AG09309 (cell line): ENCODE measurements at regions not wholly inside any gene's neighbourhood (a gene's known extent, or its start where the extent isn't known, plus 50 kb on each side); places are given as distances from the start of the nearest gene placed in this dataset.
"Not testable (repeated sequence)": the region's sequence is repeated elsewhere in the genome, so short reads cannot be mapped to it uniquely, and the experiment has no call there.

Experiments
- DNase-seq: peaks from one replicate; pipeline ENCODE4 v3.0.0-alpha.2; 2010; ENCODE audit warnings: low read depth
- H3K4me3 ChIP-seq: 2 replicates; pipeline ENCODE4 v1.5.1; 2011; ENCODE audit warnings: mild to moderate bottlenecking, low read depth, low read length, moderate library complexity; ENCODE audit not compliant: control insufficient read depth
- TF ChIP-seq, protein P1 (sequence below): IDR thresholded peaks from 2 replicates; pipeline ENCODE4 v1.5.1; 2011; ENCODE audit warnings: mild to moderate bottlenecking, low read depth, low read length, inconsistent platforms; ENCODE audit not compliant: insufficient read depth, control insufficient read depth; ENCODE audit errors: missing control alignments

DNA sequence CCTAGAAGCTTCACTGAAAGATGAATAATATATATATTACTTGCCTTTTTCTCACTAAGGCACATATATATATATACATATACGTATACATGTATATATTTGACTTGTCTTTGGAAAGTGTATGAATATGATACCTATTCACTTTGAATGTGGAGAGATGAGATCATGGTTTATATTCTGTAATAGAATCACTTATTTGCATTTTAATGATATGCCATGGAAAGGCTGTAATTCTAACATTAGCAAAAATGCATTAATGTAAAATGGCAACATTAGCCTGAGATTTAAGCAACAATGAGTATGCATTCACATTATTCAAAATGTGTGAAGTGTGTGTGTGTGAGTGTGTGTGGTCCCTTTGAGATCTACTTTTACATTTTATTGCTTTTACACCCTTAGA lies 54.5 kb upstream of the PRKD1 start:
- H3K4me3 ChIP-seq, result no peak overlapping the region
- TF ChIP-seq, protein P1, sequence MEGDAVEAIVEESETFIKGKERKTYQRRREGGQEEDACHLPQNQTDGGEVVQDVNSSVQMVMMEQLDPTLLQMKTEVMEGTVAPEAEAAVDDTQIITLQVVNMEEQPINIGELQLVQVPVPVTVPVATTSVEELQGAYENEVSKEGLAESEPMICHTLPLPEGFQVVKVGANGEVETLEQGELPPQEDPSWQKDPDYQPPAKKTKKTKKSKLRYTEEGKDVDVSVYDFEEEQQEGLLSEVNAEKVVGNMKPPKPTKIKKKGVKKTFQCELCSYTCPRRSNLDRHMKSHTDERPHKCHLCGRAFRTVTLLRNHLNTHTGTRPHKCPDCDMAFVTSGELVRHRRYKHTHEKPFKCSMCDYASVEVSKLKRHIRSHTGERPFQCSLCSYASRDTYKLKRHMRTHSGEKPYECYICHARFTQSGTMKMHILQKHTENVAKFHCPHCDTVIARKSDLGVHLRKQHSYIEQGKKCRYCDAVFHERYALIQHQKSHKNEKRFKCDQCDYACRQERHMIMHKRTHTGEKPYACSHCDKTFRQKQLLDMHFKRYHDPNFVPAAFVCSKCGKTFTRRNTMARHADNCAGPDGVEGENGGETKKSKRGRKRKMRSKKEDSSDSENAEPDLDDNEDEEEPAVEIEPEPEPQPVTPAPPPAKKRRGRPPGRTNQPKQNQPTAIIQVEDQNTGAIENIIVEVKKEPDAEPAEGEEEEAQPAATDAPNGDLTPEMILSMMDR, result no peak
- DNase-seq, result no peak

DNA sequence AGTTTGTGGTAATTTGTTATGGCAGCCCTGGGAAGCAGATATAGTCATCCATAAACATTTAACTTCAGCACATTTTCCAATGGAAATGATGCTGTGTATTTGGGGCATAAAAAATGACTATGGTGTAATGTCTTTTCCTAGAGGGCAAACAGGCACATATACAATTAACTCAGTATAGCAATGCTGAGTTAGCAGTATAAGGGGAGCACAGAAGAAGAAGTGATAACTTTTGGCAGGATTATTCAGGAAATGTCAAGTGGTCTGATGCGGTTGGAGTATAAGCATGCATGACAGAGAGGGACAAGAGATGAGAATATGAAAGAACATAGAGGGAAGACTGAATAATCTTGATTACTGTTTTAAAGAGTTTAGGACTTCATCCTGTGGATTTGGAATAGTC lies 55.3 kb upstream of the PRKD1 start:
- no peak for DNase-seq
- TF ChIP-seq, protein P1, result no peak

DNA sequence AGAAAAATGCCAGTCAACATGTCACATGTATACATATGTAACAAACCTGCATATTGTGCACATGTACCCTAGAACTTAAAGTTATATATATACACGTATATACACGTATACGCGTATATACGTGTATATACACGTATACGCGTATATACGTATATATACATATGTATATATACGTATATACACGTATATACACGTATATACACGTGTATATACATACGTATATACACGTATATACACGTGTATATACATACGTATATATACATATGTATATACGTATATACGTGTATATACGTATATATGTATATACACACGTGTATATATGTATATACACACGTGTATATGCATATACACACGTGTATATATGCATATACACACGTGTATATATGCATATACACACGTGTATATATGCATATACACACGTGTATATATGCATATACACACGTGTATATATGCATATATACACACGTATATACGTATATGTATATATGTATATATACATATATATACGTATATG lies 62.8 kb upstream of the PRKD1 start:
- not testable (repeated sequence) for H3K4me3 ChIP-seq, DNase-seq

More for the DNA sequence above, 55.3 kb upstream of the PRKD1 start:
- no peak overlapping the region for H3K4me3 ChIP-seq

DNA sequence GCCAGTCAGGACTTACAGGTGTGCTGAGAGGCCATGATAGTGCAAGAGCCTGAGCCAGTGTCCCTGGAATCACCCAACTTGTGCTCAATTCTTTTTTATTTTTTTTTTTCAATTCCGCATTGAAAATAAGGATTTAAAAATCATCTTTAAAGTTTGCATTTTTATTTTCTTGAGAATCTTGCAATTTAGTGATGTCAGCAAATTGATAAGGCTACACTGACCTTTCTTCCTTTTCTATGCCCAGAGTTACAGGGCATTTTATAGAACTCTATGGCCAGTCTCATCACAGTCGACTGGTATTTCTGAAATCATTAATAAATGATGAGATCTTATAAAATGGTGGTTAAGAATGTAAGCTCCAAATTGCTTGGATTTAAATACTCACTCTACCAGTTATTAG lies 63.3 kb upstream of the PRKD1 start:
- DNase-seq, result no peak
- TF ChIP-seq, protein P1, result no peak

DNA sequence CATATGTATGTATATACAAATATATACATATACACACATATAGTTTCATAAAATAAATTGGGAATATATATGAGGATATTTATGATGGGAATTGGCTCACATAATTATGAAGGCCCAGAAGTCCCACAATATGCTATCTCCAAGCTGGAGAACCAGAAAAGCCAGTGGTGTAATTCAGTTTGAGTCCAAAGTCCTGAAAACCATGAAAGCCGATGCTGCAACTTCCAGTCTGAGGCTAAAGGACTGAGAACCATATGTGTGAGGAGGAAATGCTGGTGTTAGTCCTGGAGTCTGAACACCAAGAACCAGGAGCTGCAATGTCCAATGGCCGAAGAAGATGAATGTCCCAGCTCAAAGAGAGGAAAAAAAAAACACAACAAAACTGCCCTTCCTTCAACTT lies 65.5 kb upstream of the PRKD1 start:
- no peak overlapping the region for H3K4me3 ChIP-seq
- no peak for DNase-seq
- TF ChIP-seq, protein P1, result no peak

More for the DNA sequence above, 63.3 kb upstream of the PRKD1 start:
- no peak overlapping the region for H3K4me3 ChIP-seq

DNA sequence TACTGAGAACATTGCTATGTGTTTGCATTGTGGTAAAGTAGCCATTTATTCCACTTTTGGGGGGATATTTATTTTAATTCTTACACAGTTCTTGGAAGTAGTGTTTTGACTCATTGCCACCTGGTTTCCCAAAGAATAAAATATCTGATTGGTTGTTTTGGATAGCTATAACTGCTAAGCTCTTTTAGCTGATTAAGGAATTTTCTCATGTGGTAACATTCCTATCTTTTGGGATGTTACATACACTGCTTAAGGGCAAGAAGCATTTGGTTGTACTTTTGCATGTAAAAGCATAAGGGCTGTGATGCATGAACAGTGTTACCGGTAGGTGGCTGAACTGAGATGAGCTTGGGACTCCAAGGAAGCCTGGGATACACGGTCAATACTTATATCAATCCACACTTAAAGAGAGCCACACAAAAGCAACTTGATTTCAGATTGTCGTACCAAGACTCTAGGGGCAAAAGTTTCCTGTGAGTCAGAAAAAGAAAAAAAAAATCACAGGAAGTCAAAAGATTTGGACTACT lies 71.4 kb upstream of the PRKD1 start:
- no peak overlapping the region for H3K4me3 ChIP-seq
- no peak for DNase-seq
- TF ChIP-seq, protein P1, result no peak

DNA sequence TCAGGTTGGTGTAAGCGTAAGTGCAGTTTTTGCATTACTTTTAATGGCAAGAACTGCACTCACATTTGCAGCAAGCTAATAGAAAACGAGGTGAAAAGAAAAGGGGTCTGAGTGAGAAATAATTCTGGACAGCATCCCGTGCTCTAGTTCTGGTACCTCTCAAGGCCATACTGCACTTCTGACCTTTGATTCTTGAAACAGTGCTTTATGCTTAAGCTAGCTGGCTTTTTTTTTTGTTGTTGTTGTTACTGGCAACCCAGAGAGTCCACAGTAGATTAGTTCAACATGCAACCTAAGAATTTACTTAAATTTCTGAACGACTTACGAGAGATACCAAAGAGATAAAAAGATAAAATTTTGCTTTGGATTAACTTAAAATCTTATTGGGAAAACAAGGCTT lies 75.2 kb upstream of the PRKD1 start:
- no peak for DNase-seq
- TF ChIP-seq, protein P1, result no peak
- no peak overlapping the region for H3K4me3 ChIP-seq
